Activated gamma-delta T cell treated with Interleukin-2 at 50 U/mL for 16 hours (primary cell): ENCODE measurements at regions not wholly inside any gene's neighbourhood (a gene's known extent, or its start where the extent isn't known, plus 50 kb on each side); places are given as distances from the start of the nearest gene placed in this dataset.

Experiments
- DNase-seq: peaks from one replicate; pipeline ENCODE4 v3.0.0-alpha.2; 2020

DNA sequence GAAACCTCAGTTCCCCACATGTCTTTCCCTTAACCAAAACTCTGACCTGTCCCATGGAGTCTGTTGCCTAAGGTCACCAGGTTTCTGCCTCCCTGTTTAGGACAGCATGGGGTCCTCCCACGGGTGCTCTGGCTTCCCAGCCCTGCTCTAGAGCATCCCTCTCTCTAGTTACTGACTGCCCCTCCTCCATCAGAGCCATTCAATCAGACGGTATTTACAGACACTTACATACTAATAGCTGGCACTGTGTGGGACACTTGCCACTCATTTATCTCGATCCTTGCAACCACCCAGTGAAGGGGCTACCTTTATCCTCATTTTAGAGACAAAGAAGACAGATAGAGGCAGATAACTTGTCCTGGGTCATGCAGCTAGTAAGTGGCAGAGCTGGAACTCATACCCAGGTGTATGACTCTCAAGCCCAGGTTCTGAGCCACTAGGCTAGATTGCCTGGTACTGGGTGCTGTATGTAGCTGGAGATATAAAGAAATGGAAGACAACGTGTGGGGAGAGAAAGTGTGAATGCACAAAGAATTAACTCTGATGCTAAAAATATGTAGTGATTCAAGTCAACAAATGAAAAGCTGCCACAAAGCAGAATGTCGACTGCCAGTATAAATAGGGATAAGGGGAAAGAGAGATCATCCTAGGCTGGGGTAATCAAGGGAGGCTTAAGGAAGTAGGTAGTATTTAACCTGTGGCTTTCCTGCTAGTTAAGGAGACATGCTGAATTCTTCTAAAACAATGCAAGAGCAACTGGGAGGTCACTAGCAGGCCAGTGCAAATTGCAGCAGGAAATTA, 52.5 kb upstream of the PDE8B start:
- DNase-seq, result no peak

DNA sequence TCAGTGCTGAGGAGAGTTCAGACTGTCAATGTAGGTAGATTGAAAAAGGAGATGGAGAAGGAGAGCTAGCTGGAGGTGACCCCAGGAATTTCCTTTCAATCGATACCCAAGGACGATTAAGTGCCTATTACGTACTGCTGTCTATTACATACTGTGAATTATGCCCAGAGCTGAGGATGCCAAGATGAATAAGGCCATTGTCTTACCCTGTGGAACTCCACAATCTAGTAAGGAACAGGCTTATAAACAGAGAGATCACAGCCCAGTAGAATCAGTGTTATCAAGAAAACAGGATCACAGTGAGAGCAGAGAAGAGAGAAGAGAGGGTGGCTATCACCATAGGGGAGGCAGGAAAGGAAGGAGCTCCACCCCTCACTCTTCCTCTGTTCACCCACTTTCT, 54.1 kb upstream of the PDE8B start:
- DNase-seq, result no peak

DNA sequence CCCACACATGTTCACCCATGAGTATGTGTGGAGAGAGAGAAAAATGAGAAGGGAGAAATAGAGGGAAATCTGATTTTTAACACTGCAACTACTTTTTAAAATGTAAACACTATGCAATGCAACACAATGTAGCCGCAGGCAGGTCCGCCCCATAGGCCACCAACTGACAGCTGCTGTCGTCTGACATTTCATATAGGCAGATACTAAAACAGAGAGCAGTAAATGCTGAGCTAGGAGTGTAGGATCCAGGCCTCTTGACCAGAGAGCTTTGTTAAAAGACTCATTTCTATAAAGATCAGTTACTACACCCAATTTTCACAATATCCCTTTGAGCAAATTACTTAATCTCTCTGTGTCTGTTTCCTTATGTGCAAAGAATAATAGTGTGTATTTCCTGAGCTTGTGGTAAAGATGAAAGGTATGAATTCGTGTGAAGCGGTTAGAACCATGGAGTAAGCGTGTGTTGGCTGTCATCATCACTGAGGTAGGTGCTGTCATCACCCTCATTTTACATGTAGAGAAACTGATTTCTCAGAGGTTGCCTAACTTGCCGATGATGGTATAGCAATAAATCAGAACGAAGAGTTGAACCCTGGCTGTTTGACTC, 55.2 kb upstream of the PDE8B start:
- DNase-seq, result peak; percentile 11

DNA sequence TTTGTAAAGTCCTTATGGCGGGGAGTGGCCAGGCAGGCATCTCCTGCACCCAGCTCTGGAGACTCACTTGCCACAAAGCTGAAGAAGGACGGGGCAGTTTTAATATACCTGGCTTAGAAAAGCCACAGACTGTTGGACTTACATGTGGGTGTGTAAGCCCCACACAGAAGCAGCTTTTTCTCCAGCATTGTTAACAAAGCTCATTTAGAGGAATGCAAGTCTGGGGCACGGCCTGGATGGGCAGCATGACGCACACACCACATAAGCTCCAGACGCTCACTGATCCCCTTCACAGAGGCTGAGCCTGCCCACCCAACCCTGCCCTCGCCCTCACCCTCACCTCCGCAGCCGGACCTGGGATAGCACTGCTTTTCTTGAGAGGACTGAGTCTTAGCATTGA, 58.0 kb upstream of the PDE8B start:
- DNase-seq, result no peak

DNA sequence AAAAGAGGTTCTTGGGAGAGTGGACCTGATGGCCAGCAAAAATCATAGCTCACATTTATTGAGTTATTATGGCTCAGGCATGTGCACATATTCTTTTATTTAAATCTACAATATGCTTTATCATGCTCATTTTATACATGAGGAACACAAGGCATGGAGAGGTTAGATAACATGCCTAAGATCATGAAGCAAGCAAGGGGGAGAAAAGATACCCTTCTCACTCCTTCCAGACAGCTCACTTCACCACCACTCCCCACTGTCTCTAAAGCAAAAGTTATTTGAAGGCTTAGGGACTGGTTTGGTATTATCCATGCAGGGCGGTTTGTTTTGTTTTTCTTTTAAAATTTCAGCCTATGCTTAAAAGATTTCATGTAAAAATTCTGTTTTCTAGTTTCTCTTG, 59.0 kb upstream of the PDE8B start:
- no peak for DNase-seq

DNA sequence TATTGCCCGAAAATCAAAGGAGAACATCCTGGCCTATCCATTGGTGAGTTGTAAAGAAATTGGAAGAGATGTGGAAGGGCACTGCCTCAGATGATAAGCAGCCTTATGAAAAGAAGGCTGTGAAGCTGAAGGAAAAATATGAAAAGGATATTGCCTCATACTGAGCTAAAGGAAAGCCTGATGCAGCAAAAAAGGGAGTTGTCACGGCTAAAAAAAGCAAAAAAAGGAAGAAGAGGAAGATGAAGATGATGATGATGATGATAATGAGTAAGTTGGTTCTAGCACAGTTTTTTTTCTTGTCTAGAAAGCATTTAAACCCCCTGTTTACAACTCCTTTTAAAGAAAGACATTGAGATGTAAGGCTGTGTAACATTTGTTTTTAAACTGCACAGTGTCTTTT, 59.8 kb upstream of the ZBED3 start:
- DNase-seq, result no peak

DNA sequence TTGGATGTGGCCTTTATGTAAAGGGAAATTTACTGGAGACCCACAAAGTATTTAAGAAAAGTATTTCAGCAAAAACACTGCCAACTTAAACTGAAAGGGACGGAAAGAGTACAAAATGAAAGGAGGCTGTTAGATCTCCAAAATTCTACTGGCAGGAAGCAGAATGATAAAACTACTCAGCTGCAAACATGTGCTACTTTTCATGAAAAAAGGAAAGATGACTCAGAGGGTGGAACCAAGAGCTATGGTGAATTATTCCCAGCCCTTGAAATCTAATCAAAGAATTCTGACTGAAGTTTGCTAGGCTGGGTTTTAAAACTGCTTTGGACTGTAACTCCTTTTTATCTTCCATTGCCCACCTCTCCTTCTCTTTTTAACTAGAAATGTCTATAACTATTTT, 58.6 kb upstream of the ZBED3 start:
- DNase-seq, result no peak

DNA sequence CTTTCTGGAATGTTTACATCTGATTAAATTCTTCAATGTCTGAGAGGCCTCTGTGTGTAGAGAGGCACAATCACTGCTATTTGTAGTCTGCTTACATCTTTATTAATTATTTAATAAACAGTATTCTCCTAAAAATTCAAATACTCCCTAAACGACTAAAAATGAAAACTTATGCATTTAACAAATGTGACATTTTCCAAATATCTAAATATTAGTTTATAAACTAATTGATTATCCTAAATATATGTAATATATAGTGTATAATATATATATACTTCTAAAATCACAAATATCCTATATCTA, 57.7 kb upstream of the ZBED3 start:
- no peak for DNase-seq

DNA sequence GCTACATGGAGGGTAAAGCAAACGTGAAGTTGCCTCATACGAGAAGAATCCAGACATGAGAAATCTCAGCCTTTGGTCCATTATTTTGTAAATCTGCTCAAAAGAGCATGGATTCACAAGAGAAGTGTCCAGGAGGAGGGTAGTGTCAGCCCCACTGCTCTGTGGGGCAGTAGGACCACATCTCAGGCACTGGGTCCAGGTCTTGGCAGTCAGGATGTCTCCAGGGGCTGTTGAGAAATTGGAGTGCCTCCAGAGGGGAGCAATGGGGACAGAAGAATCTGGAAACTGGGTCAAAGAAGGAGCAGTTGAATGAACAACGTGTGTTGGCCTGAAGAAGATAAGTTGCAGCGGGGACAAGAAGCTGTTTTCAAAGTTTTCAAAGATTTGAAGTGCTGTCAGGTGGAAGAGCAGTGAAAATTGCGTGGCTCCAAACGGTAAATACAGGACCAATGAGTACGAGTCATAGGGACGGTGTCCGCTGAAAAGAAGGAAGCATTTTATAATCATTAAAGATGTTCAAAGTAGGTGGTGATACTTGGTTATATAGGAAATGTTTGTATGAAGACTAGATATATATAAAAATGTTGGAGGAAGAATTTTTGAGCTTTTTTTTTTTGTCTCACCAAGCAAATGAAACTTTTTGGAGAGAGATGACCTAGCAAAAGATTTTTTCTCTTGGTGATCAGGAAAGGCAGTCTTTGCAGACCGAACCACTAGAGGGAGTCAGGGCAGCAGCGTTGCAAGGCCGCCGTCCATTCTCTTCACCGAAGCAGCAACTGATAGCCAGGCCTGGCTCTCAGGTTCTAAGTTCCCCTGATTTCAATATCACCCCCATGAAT, 57.1 kb upstream of the ZBED3 start:
- DNase-seq, result peak; percentile 53

DNA sequence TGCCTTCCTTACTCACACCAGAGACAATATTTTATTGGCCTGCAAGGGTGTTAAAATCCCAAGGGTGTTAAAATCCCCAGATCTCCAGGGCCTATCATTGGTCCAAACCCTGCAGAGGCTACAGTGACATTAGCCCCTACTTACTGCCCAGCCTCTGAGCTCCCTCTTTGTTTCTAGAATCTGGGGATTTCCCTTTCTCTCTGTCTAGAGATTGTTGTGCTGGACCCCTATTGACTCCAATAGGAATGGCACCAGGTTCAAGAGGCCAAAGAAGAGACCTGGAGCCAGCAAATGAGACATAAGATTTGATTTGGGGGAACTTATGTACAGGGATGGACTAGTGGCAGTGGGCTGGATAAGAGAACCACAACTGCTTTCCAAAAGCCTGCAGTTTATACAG, 53.3 kb upstream of the ZBED3 start:
- DNase-seq, result no peak

DNA sequence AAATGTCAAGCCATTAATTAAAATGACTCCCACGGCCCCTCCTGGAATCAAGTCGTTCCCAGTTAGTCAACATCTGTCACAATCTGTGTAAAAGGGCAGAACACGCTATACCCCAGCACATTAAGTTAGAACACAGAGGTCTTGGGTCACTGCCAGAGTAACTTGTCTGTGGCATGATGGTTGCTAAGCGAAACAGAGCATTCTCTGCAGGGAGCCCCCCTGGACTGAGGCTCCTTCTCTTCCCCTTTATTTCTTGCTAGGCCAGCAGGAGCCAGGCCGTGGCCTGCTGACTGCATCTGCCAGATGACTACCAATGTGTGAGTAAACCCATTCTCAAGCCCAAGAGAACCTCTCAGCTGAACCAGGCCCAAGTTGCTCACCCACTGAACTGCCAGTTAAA, 51.9 kb upstream of the ZBED3 start:
- no peak for DNase-seq
